ENCODE measurements at regions not wholly inside any gene's neighbourhood (a gene's known extent, or its start where the extent isn't known, plus 50 kb on each side); places are given as distances from the start of the nearest gene placed in this dataset.

GRCh38 chr3:28745436-28745835, 396.8 kb upstream of the AZI2 start:
- no peak for DNase-seq (ENCODE audit: extremely low read depth, low read depth)
- TF ChIP-seq CTCF (IDR thresholded peaks at IDR 0.05; ENCODE audit: low read depth, low read length) = no peak

- no peak for DNase-seq (ENCODE audit: extremely low read depth, low read depth)
- TF ChIP-seq CTCF (IDR thresholded peaks at IDR 0.05; ENCODE audit: low read depth, low read length) = no peak
These were observed 397.4 kb upstream of the AZI2 start for GRCh38 chr3:28745916-28746617.

GRCh38 chr3:28746990-28747389, 398.4 kb upstream of the AZI2 start:
- no peak for TF ChIP-seq CTCF (IDR thresholded peaks at IDR 0.05; ENCODE audit: low read depth, low read length)
- no peak for DNase-seq (ENCODE audit: extremely low read depth, low read depth)

- TF ChIP-seq CTCF (IDR thresholded peaks at IDR 0.05; ENCODE audit: low read depth, low read length) = no peak
- no peak for DNase-seq (ENCODE audit: extremely low read depth, low read depth)
These were observed 403.2 kb upstream of the AZI2 start for GRCh38 chr3:28751864-28752263.

GRCh38 chr3:28752290-28752689, 403.7 kb upstream of the AZI2 start:
- DNase-seq (ENCODE audit: extremely low read depth, low read depth) = no peak
- no peak for TF ChIP-seq CTCF (IDR thresholded peaks at IDR 0.05; ENCODE audit: low read depth, low read length)

GRCh38 chr3:28756056-28756455, 407.4 kb upstream of the AZI2 start:
- TF ChIP-seq CTCF (IDR thresholded peaks at IDR 0.05; ENCODE audit: low read depth, low read length) = no peak
- no peak for DNase-seq (ENCODE audit: extremely low read depth, low read depth)

GRCh38 chr3:28758115-28758514, 409.5 kb upstream of the AZI2 start:
- TF ChIP-seq CTCF (IDR thresholded peaks at IDR 0.05; ENCODE audit: low read depth, low read length) = no peak
- no peak for DNase-seq (ENCODE audit: extremely low read depth, low read depth)

Data from AG09319 (cell line).